ENCODE measurements at regions not wholly inside any gene's neighbourhood (a gene's known extent, or its start where the extent isn't known, plus 50 kb on each side); places are given as distances from the start of the nearest gene placed in this dataset.

GRCh38 chr1:55626326-55626725 lies 411.2 kb upstream of the USP24 start:
- no peak for TF ChIP-seq CTCF (IDR thresholded peaks at IDR 0.05)
- TF ChIP-seq EZH2 (IDR thresholded peaks at IDR 0.05): no peak
- TF ChIP-seq EZH2phosphoT487 (IDR thresholded peaks at IDR 0.05): no peak

All from neural progenitor cell (in vitro differentiated cells).